ENCODE measurements at regions not wholly inside any gene's neighbourhood (a gene's known extent, or its start where the extent isn't known, plus 50 kb on each side); places are given as distances from the start of the nearest gene placed in this dataset.

DNA sequence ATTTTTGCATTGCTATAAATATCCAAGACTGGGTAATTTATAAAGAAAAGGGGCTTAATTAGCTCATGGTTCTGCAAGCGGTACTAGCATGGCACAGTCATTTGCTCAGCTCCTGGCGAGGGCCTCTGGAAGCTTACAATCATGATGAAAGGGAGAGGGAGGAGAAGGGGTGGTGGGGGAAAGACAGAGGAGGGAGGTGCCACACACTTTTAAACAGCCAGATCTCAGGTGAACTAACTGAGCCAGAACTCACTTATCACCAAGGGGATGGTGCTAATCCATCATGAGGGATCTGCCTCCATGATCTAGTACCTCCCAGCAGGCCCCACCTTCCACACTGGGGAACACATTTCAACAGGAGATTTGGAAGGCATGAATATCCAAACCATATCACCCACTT lies 476.3 kb downstream of the PCNX1 start:
- TF ChIP-seq POLR2A (IDR thresholded peaks at IDR 0.05; ENCODE audit: low read depth, low read length) (no peak), BHLHE40 (IDR thresholded peaks at IDR 0.05; ENCODE audit: low read depth, low read length) (no peak), SMC3 (IDR thresholded peaks at IDR 0.05; ENCODE audit: low read depth, low read length) (no peak), MAFK (IDR thresholded peaks at IDR 0.05; ENCODE audit: low read depth, low read length) (no peak), MXI1 (IDR thresholded peaks at IDR 0.05; ENCODE audit: borderline replicate concordance, low read depth, low read length) (no peak)
- TF ChIP-seq, protein P1, sequence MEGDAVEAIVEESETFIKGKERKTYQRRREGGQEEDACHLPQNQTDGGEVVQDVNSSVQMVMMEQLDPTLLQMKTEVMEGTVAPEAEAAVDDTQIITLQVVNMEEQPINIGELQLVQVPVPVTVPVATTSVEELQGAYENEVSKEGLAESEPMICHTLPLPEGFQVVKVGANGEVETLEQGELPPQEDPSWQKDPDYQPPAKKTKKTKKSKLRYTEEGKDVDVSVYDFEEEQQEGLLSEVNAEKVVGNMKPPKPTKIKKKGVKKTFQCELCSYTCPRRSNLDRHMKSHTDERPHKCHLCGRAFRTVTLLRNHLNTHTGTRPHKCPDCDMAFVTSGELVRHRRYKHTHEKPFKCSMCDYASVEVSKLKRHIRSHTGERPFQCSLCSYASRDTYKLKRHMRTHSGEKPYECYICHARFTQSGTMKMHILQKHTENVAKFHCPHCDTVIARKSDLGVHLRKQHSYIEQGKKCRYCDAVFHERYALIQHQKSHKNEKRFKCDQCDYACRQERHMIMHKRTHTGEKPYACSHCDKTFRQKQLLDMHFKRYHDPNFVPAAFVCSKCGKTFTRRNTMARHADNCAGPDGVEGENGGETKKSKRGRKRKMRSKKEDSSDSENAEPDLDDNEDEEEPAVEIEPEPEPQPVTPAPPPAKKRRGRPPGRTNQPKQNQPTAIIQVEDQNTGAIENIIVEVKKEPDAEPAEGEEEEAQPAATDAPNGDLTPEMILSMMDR (conservative IDR thresholded peaks at IDR 0.05; ENCODE audit: low read depth, low read length): no peak
- TF ChIP-seq, protein P2, sequence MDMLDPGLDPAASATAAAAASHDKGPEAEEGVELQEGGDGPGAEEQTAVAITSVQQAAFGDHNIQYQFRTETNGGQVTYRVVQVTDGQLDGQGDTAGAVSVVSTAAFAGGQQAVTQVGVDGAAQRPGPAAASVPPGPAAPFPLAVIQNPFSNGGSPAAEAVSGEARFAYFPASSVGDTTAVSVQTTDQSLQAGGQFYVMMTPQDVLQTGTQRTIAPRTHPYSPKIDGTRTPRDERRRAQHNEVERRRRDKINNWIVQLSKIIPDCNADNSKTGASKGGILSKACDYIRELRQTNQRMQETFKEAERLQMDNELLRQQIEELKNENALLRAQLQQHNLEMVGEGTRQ (IDR thresholded peaks at IDR 0.05; ENCODE audit: low read depth, low read length): no peak
